K562 (cell line): ENCODE measurements at regions not wholly inside any gene's neighbourhood (a gene's known extent, or its start where the extent isn't known, plus 50 kb on each side); places are given as distances from the start of the nearest gene placed in this dataset.

Experiments used
- GABPA ChIP-seq: fragments of 200-800 bp; sonication (Bioruptor generic); conservative IDR thresholded peaks from 2 replicates; pipeline ENCODE4 v1.6.1; 2016; ENCODE audit warnings: low read depth, missing genetic modification characterization, missing compliant biosample characterization
- HMGXB4 ChIP-seq: sonication (generic); formaldehyde crosslinking; IDR thresholded peaks from 2 replicates; pipeline ENCODE4 v1.8.1; 2023; ENCODE audit warnings: mild to moderate bottlenecking, missing genetic modification reagents
- NCOA4 ChIP-seq: fragments of 450-650 bp; IDR thresholded peaks from 2 replicates; pipeline ENCODE4 v1.6.1; 2018; ENCODE audit warnings: mild to moderate bottlenecking; ENCODE audit not compliant: partially characterized antibody
- NFRKB ChIP-seq: fragments of 450-650 bp; IDR thresholded peaks from 2 replicates; pipeline ENCODE4 v1.6.1; 2016; ENCODE audit warnings: low read depth
- POLR2A ChIP-seq: fragments of 450-650 bp; conservative IDR thresholded peaks from 2 replicates; pipeline ENCODE4 v1.6.1; 2016
- POLR2AphosphoS5 ChIP-seq: IDR thresholded peaks from 2 replicates; pipeline ENCODE4 v1.6.1; 2011; ENCODE audit warnings: mild to moderate bottlenecking, low read depth, low read length, moderate library complexity; ENCODE audit not compliant: control insufficient read depth, insufficient read depth
- REST ChIP-seq, 2 experiments: fragments of 450-650 bp; formaldehyde crosslinking in 1 of 2; IDR thresholded peaks; 2 replicates each; pipeline versions ENCODE4 v1.4.0 to v1.6.1; 2014 to 2020; ENCODE audit warnings: mild to moderate bottlenecking in 2 of 2, borderline replicate concordance in 1 of 2, low read depth in 1 of 2
- TF ChIP-seq, protein P1 (sequence below), 3 experiments: IDR thresholded peaks in 2 of 3; conservative IDR thresholded peaks in 1 of 3; 2 replicates each; pipeline ENCODE4 v1.5.1; 2011 to 2012; ENCODE audit warnings: low read length in 3 of 3, mild to moderate bottlenecking in 3 of 3, control low read depth in 2 of 3, improper control_type of control experiment in 1 of 3, inconsistent platforms in 1 of 3, low read depth in 1 of 3, mixed read lengths in 1 of 3, moderate library complexity in 1 of 3; ENCODE audit not compliant: insufficient read depth in 2 of 3

- no peak for TF ChIP-seq HMGXB4 (CRISPR knock-in tag)
- TF ChIP-seq NFRKB: no peak
- TF ChIP-seq REST (IDR thresholded peaks at IDR 0.05; ENCODE audit: borderline replicate concordance): no peak
- TF ChIP-seq REST (CRISPR knock-in tag; IDR thresholded peaks at IDR 0.05; ENCODE audit: low read depth): no peak
- TF ChIP-seq, protein P1, sequence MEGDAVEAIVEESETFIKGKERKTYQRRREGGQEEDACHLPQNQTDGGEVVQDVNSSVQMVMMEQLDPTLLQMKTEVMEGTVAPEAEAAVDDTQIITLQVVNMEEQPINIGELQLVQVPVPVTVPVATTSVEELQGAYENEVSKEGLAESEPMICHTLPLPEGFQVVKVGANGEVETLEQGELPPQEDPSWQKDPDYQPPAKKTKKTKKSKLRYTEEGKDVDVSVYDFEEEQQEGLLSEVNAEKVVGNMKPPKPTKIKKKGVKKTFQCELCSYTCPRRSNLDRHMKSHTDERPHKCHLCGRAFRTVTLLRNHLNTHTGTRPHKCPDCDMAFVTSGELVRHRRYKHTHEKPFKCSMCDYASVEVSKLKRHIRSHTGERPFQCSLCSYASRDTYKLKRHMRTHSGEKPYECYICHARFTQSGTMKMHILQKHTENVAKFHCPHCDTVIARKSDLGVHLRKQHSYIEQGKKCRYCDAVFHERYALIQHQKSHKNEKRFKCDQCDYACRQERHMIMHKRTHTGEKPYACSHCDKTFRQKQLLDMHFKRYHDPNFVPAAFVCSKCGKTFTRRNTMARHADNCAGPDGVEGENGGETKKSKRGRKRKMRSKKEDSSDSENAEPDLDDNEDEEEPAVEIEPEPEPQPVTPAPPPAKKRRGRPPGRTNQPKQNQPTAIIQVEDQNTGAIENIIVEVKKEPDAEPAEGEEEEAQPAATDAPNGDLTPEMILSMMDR (IDR thresholded peaks at IDR 0.05 in 2 of 3, conservative IDR thresholded peaks at IDR 0.05 in 1 of 3; ENCODE audit: insufficient read depth in 2 of 3, low read depth in 1 of 3, low read length in 3 of 3): no peak
- no peak for TF ChIP-seq POLR2A
- TF ChIP-seq NCOA4: no peak
- no peak for TF ChIP-seq GABPA
- no peak for TF ChIP-seq POLR2AphosphoS5
Observed at GRCh38 chr14:37763266-37763665, 167.8 kb downstream of the TTC6 start.
